Nephron (organoid): ENCODE measurements at regions not wholly inside any gene's neighbourhood (a gene's known extent, or its start where the extent isn't known, plus 50 kb on each side); places are given as distances from the start of the nearest gene placed in this dataset.

ENCODE experiments used
- H3K27ac Mint-ChIP-seq, 3 experiments: 2 replicates each; pipeline ENCODE4 v1.8.0; 2020; ENCODE audit warnings: mixed read lengths in 3 of 3, mild to moderate bottlenecking in 2 of 3, moderate library complexity in 1 of 3
- H3K27me3 Mint-ChIP-seq: 2 replicates; pipeline ENCODE4 v1.8.0; 2021; ENCODE audit warnings: low read depth, mild to moderate bottlenecking, moderate library complexity, mixed read lengths
- H3K36me3 Mint-ChIP-seq: 2 replicates; pipeline ENCODE4 v1.8.0; 2020; ENCODE audit warnings: low read depth, mixed read lengths
- H3K4me1 Mint-ChIP-seq: 2 replicates; pipeline ENCODE4 v1.8.0; 2020; ENCODE audit warnings: mixed read lengths
- H3K4me3 Mint-ChIP-seq, 3 experiments: 2 replicates each; pipeline ENCODE4 v1.8.0; 2020; ENCODE audit warnings: mild to moderate bottlenecking in 3 of 3, mixed read lengths in 3 of 3, moderate library complexity in 2 of 3
- H3K9me3 Mint-ChIP-seq: 2 replicates; pipeline ENCODE4 v1.8.0; 2020; ENCODE audit warnings: mixed read lengths
- TF ChIP-seq, protein P1 (sequence below), 3 experiments: fragments of 200-600 bp; sonication (generic); IDR thresholded peaks; one replicate each; pipeline ENCODE4 v1.5.0; 2021; ENCODE audit warnings: antibody characterized with exemption in 3 of 3; ENCODE audit not compliant: unreplicated experiment in 3 of 3

- Mint-ChIP-seq H3K4me1 (peaks cover 7% of the 10 kb centered on the region), H3K36me3 (no peaks in the 10 kb centered on the region), H3K4me3 (no peak overlapping the region), H3K9me3 (no peaks in the 10 kb centered on the region), H3K27me3 (no peaks in the 10 kb centered on the region), H3K27ac (no peak overlapping the region)
- TF ChIP-seq, protein P1, sequence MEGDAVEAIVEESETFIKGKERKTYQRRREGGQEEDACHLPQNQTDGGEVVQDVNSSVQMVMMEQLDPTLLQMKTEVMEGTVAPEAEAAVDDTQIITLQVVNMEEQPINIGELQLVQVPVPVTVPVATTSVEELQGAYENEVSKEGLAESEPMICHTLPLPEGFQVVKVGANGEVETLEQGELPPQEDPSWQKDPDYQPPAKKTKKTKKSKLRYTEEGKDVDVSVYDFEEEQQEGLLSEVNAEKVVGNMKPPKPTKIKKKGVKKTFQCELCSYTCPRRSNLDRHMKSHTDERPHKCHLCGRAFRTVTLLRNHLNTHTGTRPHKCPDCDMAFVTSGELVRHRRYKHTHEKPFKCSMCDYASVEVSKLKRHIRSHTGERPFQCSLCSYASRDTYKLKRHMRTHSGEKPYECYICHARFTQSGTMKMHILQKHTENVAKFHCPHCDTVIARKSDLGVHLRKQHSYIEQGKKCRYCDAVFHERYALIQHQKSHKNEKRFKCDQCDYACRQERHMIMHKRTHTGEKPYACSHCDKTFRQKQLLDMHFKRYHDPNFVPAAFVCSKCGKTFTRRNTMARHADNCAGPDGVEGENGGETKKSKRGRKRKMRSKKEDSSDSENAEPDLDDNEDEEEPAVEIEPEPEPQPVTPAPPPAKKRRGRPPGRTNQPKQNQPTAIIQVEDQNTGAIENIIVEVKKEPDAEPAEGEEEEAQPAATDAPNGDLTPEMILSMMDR (IDR thresholded peaks at IDR 0.05; ENCODE audit: unreplicated experiment in 3 of 3), result no peak
Observed at GRCh38 chr5:125139590-125139989, 393.2 kb upstream of the ZNF608 start.

GRCh38 chr5:125140220-125140619 is 393.8 kb upstream of the ZNF608 start:
- no peak overlapping the region for H3K27ac Mint-ChIP-seq
- no peak overlapping the region for H3K4me3 Mint-ChIP-seq
- peaks cover 4% of the 10 kb centered on the region for H3K4me1 Mint-ChIP-seq
- H3K27me3 Mint-ChIP-seq, result no peaks in the 10 kb centered on the region
- TF ChIP-seq, protein P1 (IDR thresholded peaks at IDR 0.05; ENCODE audit: unreplicated experiment in 3 of 3), result no peak
- H3K9me3 Mint-ChIP-seq, result no peaks in the 10 kb centered on the region
- H3K36me3 Mint-ChIP-seq, result no peaks in the 10 kb centered on the region

GRCh38 chr5:125140855-125141254 is 394.4 kb upstream of the ZNF608 start:
- Mint-ChIP-seq H3K9me3 (no peaks in the 10 kb centered on the region), H3K36me3 (no peaks in the 10 kb centered on the region), H3K27me3 (no peaks in the 10 kb centered on the region), H3K4me3 (no peak overlapping the region), H3K4me1 (peaks cover 3% of the 10 kb centered on the region), H3K27ac (no peak overlapping the region)
- TF ChIP-seq, protein P1 (IDR thresholded peaks at IDR 0.05; ENCODE audit: unreplicated experiment in 3 of 3), result no peak

GRCh38 chr5:125142458-125142857 is 396.0 kb upstream of the ZNF608 start:
- no peaks in the 10 kb centered on the region for H3K9me3 Mint-ChIP-seq
- H3K36me3 Mint-ChIP-seq, result no peaks in the 10 kb centered on the region
- no peak overlapping the region for H3K4me3 Mint-ChIP-seq
- H3K27me3 Mint-ChIP-seq, result no peaks in the 10 kb centered on the region
- TF ChIP-seq, protein P1 (IDR thresholded peaks at IDR 0.05; ENCODE audit: unreplicated experiment in 3 of 3), result no peak
- H3K27ac Mint-ChIP-seq, result no peak overlapping the region
- no peaks in the 10 kb centered on the region for H3K4me1 Mint-ChIP-seq

DNA sequence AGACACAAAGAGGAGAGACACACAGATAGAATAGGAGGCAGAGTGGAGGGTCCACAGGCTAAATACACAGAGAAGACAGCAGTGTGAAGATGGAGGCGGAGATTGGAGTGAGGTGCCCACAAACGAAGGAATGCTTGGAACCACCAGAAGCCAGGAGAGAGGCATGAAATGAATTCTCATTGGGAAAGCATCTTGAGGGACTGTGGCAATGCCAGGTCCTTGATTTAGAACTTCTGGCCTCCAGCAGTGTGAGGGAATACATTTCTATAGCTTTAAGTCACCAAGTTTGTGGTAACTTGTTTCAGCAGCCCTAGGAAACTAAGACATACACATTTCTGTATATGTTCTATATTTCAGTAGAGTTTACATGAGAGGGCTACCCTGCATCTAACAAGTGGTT is 396.6 kb upstream of the ZNF608 start:
- Mint-ChIP-seq H3K36me3 (no peaks in the 10 kb centered on the region), H3K27me3 (no peaks in the 10 kb centered on the region), H3K4me3 (no peak overlapping the region), H3K4me1 (no peaks in the 10 kb centered on the region), H3K27ac (no peak overlapping the region), H3K9me3 (no peaks in the 10 kb centered on the region)
- TF ChIP-seq, protein P1 (IDR thresholded peaks at IDR 0.05; ENCODE audit: unreplicated experiment in 3 of 3), result no peak

- Mint-ChIP-seq H3K27ac (no peak overlapping the region), H3K4me1 (peaks cover 39% of the 10 kb centered on the region), H3K4me3 (no peak overlapping the region), H3K27me3 (no peaks in the 10 kb centered on the region), H3K36me3 (no peaks in the 10 kb centered on the region), H3K9me3 (no peaks in the 10 kb centered on the region)
- TF ChIP-seq, protein P1 (IDR thresholded peaks at IDR 0.05; ENCODE audit: unreplicated experiment in 3 of 3), result no peak
Observed at GRCh38 chr5:125148076-125148475, 401.6 kb upstream of the ZNF608 start.
